CD4-positive, alpha-beta T cell (primary cell): ENCODE measurements at regions not wholly inside any gene's neighbourhood (a gene's known extent, or its start where the extent isn't known, plus 50 kb on each side); places are given as distances from the start of the nearest gene placed in this dataset.

Experiments used
- ATAC-seq: fragments of 200-7000 bp; cut with Tn5 transposase; one replicate; pipeline ENCODE4 v1.10.0; 2022; ENCODE audit warnings: mild to moderate bottlenecking; ENCODE audit not compliant: poor library complexity
- CTCF ChIA-PET: fragments of 350-600 bp; sonication (Branson Sonifier 250); formaldehyde crosslinking; loops from one replicate; lab custom pipeline; 2021; ENCODE audit warnings: antibody characterized with exemption, inconsistent platforms; lab: Charles Lee
- POLR2A ChIA-PET: fragments of 350-600 bp; sonication (Branson Sonifier 250); formaldehyde crosslinking; loops from one replicate; lab custom pipeline; 2021; ENCODE audit warnings: antibody characterized with exemption, inconsistent platforms; lab: Charles Lee
- DNase-seq, 14 experiments: peaks; one replicate each; pipeline ENCODE4 v3.0.0-alpha.2; 2013 to 2020; ENCODE audit warnings: mixed read lengths in 2 of 14
- H3K27ac ChIP-seq, 2 donors: one replicate each; pipeline versions ENCODE4 v1.5.1 to v1.7.0; 2013; ENCODE audit warnings: low read length in 2 of 2, low read depth in 1 of 2, mild to moderate bottlenecking in 1 of 2
- H3K27me3 ChIP-seq, 2 experiments: 1 replicate in 1 of 2; 2 replicates in 1 of 2; pipeline versions ENCODE4 v1.6.1 to v1.7.0; 2013; ENCODE audit warnings: low read length in 2 of 2, control low read depth in 1 of 2, mild to moderate bottlenecking in 1 of 2, moderate library complexity in 1 of 2; ENCODE audit not compliant: insufficient read depth in 2 of 2, control insufficient read depth in 1 of 2
- H3K36me3 ChIP-seq: one replicate; pipeline ENCODE4 v1.6.1; 2013; ENCODE audit warnings: low read length, control low read depth; ENCODE audit not compliant: insufficient read depth
- H3K4me1 ChIP-seq: one replicate; pipeline ENCODE4 v1.6.1; 2013; ENCODE audit warnings: low read length, control low read depth; ENCODE audit not compliant: insufficient read depth
- H3K4me3 ChIP-seq: one replicate; pipeline ENCODE4 v1.5.1; 2013; ENCODE audit warnings: mild to moderate bottlenecking, low read length, moderate library complexity
- H3K9me3 ChIP-seq, 2 experiments: 1 replicate in 1 of 2; 2 replicates in 1 of 2; pipeline versions ENCODE4 v1.6.1 to v1.7.0; 2013; ENCODE audit warnings: low read length in 2 of 2, mild to moderate bottlenecking in 2 of 2, control low read depth in 1 of 2, moderate library complexity in 1 of 2; ENCODE audit not compliant: control insufficient read depth in 1 of 2, insufficient read depth in 1 of 2
- H3K27ac Mint-ChIP-seq: one replicate; pipeline ENCODE4 v1.8.0; 2020; ENCODE audit warnings: mixed read lengths
- H3K27me3 Mint-ChIP-seq: one replicate; pipeline ENCODE4 v1.8.0; 2021; ENCODE audit warnings: mixed read lengths
- H3K36me3 Mint-ChIP-seq: one replicate; pipeline ENCODE4 v1.8.0; 2021; ENCODE audit warnings: low read depth, mixed read lengths
- H3K4me1 Mint-ChIP-seq: one replicate; pipeline ENCODE4 v1.8.0; 2021; ENCODE audit warnings: low read depth, mixed read lengths
- H3K4me3 Mint-ChIP-seq: one replicate; pipeline ENCODE4 v1.8.0; 2020; ENCODE audit warnings: mild to moderate bottlenecking, mixed read lengths
- H3K9me3 Mint-ChIP-seq: one replicate; pipeline ENCODE4 v1.8.0; 2020; ENCODE audit warnings: mixed read lengths
- CTCF ChIP-seq: fragments of 200-600 bp; IDR thresholded peaks from one replicate; pipeline ENCODE4 v1.8.0; 2022; ENCODE audit warnings: antibody characterized with exemption, mild to moderate bottlenecking
- intact Hi-C, 2 experiments: fragments of 100-400 bp; cut with DNase I in 1 of 2; cut with micrococcal nuclease in 1 of 2; formaldehyde crosslinking; loops; one replicate each; pipeline versions ENCODE4 v1.15.1 to v1.9.0; 2023 to 2025; cut with DNase I, micrococcal nuclease

DNA sequence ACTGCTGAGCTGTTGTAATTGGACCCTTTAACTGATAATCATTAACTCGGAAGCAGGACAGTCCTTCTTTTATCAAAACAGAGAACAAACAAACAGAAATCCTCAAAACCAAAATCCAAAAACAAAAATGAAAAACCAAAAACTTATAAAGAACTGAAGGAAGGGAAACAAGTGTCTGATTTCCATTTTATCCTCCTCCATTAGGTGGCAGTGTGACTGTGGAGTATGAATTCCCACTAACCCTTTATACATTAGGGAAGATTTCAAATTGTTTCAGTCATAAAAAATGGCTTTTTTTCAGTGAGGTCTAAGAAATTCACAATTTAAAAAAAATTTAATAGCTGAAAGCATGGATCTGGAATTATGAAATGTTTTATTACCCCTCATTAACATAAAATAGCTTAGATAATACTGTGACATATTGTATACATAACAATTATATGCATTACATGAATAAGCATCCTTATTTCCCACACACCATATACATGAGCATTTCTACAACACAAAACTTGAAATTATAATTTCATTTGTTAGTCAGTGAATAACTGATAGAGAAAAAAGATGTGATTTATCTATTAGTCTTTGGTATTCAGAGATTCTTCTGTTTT, 1074.3 kb upstream of the PCDH9 start:
- DNase-seq (no peak), ATAC-seq (no peak)
- ChIA-PET POLR2A (no interaction called here), CTCF (no interaction called here)
- Histone ChIP-seq H3K36me3 (no peaks in the 10 kb centered on the region), H3K4me3 (no peak overlapping the region), H3K27ac (no peak overlapping the region), H3K27me3 (no peaks in the 10 kb centered on the region), H3K4me1 (no peaks in the 10 kb centered on the region), H3K9me3 (peaks cover 0 to 12% of the 10 kb centered on the region in 2 experiments)
- Mint-ChIP-seq H3K27me3 (no peaks in the 10 kb centered on the region), H3K27ac (no peak overlapping the region), H3K4me3 (no peak overlapping the region), H3K36me3 (no peaks in the 10 kb centered on the region), H3K4me1 (no peaks in the 10 kb centered on the region), H3K9me3 (peaks cover 13% of the 10 kb centered on the region)
- intact Hi-C loops: no loop called here
- no peak for TF ChIP-seq CTCF

DNA sequence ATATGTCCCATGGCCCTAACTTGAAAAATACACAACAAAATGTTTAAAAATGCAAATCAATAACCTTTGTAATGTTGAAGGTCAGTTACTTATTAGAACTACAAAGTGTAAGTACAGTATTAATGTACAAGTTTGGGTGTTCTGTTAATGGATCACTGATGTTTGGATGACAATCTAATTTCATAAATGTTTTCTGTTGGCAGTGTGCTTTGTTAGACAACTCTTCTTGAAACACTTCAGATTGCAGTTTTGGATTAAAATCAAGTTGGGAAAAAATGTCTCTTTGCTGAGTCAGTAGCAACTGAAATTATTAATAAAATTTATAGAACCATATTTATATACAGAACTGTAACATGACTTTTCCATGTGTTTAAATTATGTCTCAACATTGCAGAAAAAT, 1063.5 kb upstream of the PCDH9 start:
- no peaks in the 10 kb centered on the region for H3K27me3 Mint-ChIP-seq
- Histone ChIP-seq H3K36me3 (no peaks in the 10 kb centered on the region), H3K9me3 (no peaks in the 10 kb centered on the region), H3K4me1 (no peaks in the 10 kb centered on the region), H3K4me3 (no peak overlapping the region), H3K27ac (no peak overlapping the region), H3K27me3 (no peaks in the 10 kb centered on the region)
- no peak for TF ChIP-seq CTCF
- DNase-seq (no peak), ATAC-seq (no peak)
- POLR2A ChIA-PET: no interaction called here
- CTCF ChIA-PET: no interaction called here
- peaks cover 7% of the 10 kb centered on the region for H3K9me3 Mint-ChIP-seq
- intact Hi-C loops: no loop called here
- no peak overlapping the region for H3K27ac Mint-ChIP-seq
- no peaks in the 10 kb centered on the region for H3K4me1 Mint-ChIP-seq
- H3K4me3 Mint-ChIP-seq: no peak overlapping the region
- no peaks in the 10 kb centered on the region for H3K36me3 Mint-ChIP-seq

DNA sequence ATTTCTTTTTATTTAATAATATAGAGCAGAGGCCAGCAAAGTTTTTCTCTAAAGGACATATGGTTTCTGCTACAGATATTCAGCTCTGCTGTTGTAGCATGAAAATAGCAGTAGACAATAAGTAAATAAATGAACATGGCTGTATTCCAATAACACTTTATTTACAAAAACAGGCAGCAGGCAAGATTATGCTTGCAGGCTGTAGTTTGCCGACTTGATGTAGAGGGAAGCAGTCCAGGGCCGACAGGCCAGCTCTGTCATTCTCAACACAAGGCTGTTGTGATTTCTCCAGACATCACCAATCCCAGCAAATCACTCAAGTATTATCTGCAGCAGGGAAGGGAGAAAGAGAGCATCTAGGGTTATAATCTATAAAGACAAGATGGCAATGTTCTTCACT, 1062.5 kb upstream of the PCDH9 start:
- H3K4me3 Mint-ChIP-seq: no peak overlapping the region
- no peaks in the 10 kb centered on the region for H3K36me3 Mint-ChIP-seq
- DNase-seq (no peak), ATAC-seq (no peak)
- H3K4me3 ChIP-seq: no peak overlapping the region
- POLR2A ChIA-PET: no interaction called here
- no peaks in the 10 kb centered on the region for H3K4me1 Mint-ChIP-seq
- H3K9me3 Mint-ChIP-seq: peaks cover 6% of the 10 kb centered on the region
- intact Hi-C loops: no loop called here
- no peaks in the 10 kb centered on the region for H3K27me3 ChIP-seq
- H3K4me1 ChIP-seq: no peaks in the 10 kb centered on the region
- H3K27me3 Mint-ChIP-seq: no peaks in the 10 kb centered on the region
- CTCF ChIA-PET: no interaction called here
- no peak for TF ChIP-seq CTCF
- H3K27ac ChIP-seq: no peak overlapping the region
- H3K27ac Mint-ChIP-seq: no peak overlapping the region
- no peaks in the 10 kb centered on the region for H3K9me3 ChIP-seq
- H3K36me3 ChIP-seq: no peaks in the 10 kb centered on the region
